K562 (cell line): ENCODE measurements at regions not wholly inside any gene's neighbourhood (a gene's known extent, or its start where the extent isn't known, plus 50 kb on each side); places are given as distances from the start of the nearest gene placed in this dataset.

ENCODE experiments used
- ATAC-seq: fragments of 200-7000 bp; cut with Tn5 transposase; 3 replicates; pipeline ENCODE4 v1.9.1; 2020; ENCODE audit warnings: moderate library complexity
- BruUV-seq: library from RNA; stranded (reverse); fragments of 400-500 nt; replicated peaks from 2 replicates; lab custom pipeline; 2021; lab: Mats Ljungman, UMichigan
- CTCF ChIA-PET: fragments of 300-600 bp; formaldehyde crosslinking; extraction: SDS; loops from one replicate; lab custom pipeline; 2021; ENCODE audit warnings: low intra/inter-chr PET ratio; lab: Yijun Ruan, JAX
- POLR2A ChIA-PET: fragments of 300-600, 350-650 bp; sonication (Branson Sonifier 250); formaldehyde crosslinking; extraction: SDS; loops from one replicate; lab custom pipeline; 2021; ENCODE audit warnings: antibody characterized with exemption, inconsistent platforms; lab: Yijun Ruan, JAX
- DNase-seq, 4 experiments: peaks; one replicate each; pipeline versions ENCODE4 v3.0.0 to v3.0.0-alpha.2; 2011 to 2018; ENCODE audit warnings: low spot score in 3 of 4, mixed read lengths in 3 of 4; ENCODE audit errors: extremely low read depth in 1 of 4
- FAIRE-seq: peaks from 2 replicates; lab custom pipeline; 2011; peaks lifted over from hg19 to GRCh38; lab: Jason Lieb, UNC
- H2AFZ ChIP-seq: 2 replicates; pipeline ENCODE4 v1.6.0; 2011; ENCODE audit warnings: low read depth, low read length, control low read depth, inconsistent platforms
- H3K27ac ChIP-seq: fragments of 200-600 bp; 3 replicates; pipeline ENCODE4 v1.8.0; 2011; ENCODE audit warnings: low read depth, mild to moderate bottlenecking, control low read depth, inconsistent platforms, low read length, moderate library complexity, mixed read lengths; ENCODE audit errors: extremely low read depth
- H3K27me3 ChIP-seq, 2 experiments: fragments of 300-600 bp in 1 of 2; 2 replicates in 1 of 2; 3 replicates in 1 of 2; pipeline versions ENCODE4 v1.6.0 to v1.8.0; 2011; ENCODE audit warnings: inconsistent platforms in 2 of 2, low read length in 2 of 2, mild to moderate bottlenecking in 1 of 2, mixed read lengths in 1 of 2, moderate library complexity in 1 of 2; ENCODE audit not compliant: control insufficient read depth in 2 of 2, insufficient read depth in 2 of 2
- H3K36me3 ChIP-seq: fragments of 300-600 bp; 3 replicates; pipeline ENCODE4 v1.8.0; 2011; ENCODE audit warnings: mild to moderate bottlenecking, low read length, inconsistent platforms; ENCODE audit not compliant: control insufficient read depth, insufficient read depth
- H3K4me1 ChIP-seq, 2 experiments: fragments of 200-600 bp in 1 of 2; replicated peaks in 1 of 2; 2 replicates in 1 of 2; 3 replicates in 1 of 2; pipeline versions ENCODE4 v1.5.1 to v1.8.0; 2011; ENCODE audit warnings: inconsistent platforms in 2 of 2, low read length in 2 of 2, mild to moderate bottlenecking in 1 of 2, mixed read lengths in 1 of 2, moderate library complexity in 1 of 2; ENCODE audit not compliant: control insufficient read depth in 2 of 2, insufficient read depth in 2 of 2
- H3K4me2 ChIP-seq: 2 replicates; pipeline ENCODE4 v1.6.1; 2011; ENCODE audit warnings: low read length, control low read depth, inconsistent platforms, mixed read lengths; ENCODE audit not compliant: insufficient read depth
- H3K4me3 ChIP-seq: fragments of 200-600 bp; sonication (generic), shearing (Covaris generic); 2 replicates; pipeline ENCODE4 v1.5.1; 2016; ENCODE audit warnings: control low read depth, inconsistent platforms
- H3K79me2 ChIP-seq: fragments of 200-600 bp; 3 replicates; pipeline ENCODE4 v1.8.0; 2011; ENCODE audit warnings: low read length, inconsistent platforms; ENCODE audit not compliant: control insufficient read depth, insufficient read depth
- H3K9ac ChIP-seq, 2 experiments: 2 replicates each; pipeline versions ENCODE4 v1.6.0 to v1.6.1; 2011; ENCODE audit warnings: low read depth in 2 of 2, low read length in 2 of 2, control low read depth in 1 of 2, inconsistent platforms in 1 of 2, mild to moderate bottlenecking in 1 of 2, mixed read lengths in 1 of 2; ENCODE audit not compliant: insufficient read depth in 1 of 2
- H3K9me1 ChIP-seq: one replicate; pipeline ENCODE4 v1.6.0; 2011; ENCODE audit warnings: inconsistent platforms, mild to moderate bottlenecking, low read length, moderate library complexity; ENCODE audit not compliant: control insufficient read depth, insufficient read depth
- H3K9me3 ChIP-seq: replicated peaks from 2 replicates; pipeline ENCODE4 v1.5.1; 2011; ENCODE audit warnings: low read depth, low read length, inconsistent platforms; ENCODE audit not compliant: control insufficient read depth, insufficient read depth
- H4K20me1 ChIP-seq: replicated peaks from 2 replicates; pipeline ENCODE4 v1.6.1; 2011; ENCODE audit warnings: low read length, inconsistent platforms, mixed read lengths; ENCODE audit not compliant: control insufficient read depth, insufficient read depth
- ARID2 ChIP-seq: fragments of 450-650 bp; IDR thresholded peaks from 2 replicates; pipeline ENCODE4 v1.6.1; 2017; ENCODE audit warnings: antibody characterized with exemption, mild to moderate bottlenecking
- DPF2 ChIP-seq: fragments of 450-650 bp; IDR thresholded peaks from 2 replicates; pipeline ENCODE4 v1.6.1; 2016
- HMBOX1 ChIP-seq: sonication (generic); IDR thresholded peaks from 2 replicates; pipeline ENCODE4 v1.6.1; 2016
- MYNN ChIP-seq, 2 experiments: sonication (generic); formaldehyde crosslinking in 1 of 2; IDR thresholded peaks; 2 replicates each; pipeline versions ENCODE4 v1.5.0 to v1.6.1; 2016 to 2020; ENCODE audit warnings: antibody characterized with exemption in 1 of 2, missing genetic modification reagents in 1 of 2
- NEUROD1 ChIP-seq: fragments of 150-350 bp; IDR thresholded peaks from 2 replicates; pipeline ENCODE4 v1.6.1; 2014; ENCODE audit warnings: borderline replicate concordance, low read length, low read depth; ENCODE audit not compliant: partially characterized antibody
- SMC3 ChIP-seq: conservative IDR thresholded peaks from 2 replicates; pipeline ENCODE4 v1.6.1; 2011; ENCODE audit warnings: low read depth, low read length, improper control_type of control experiment; ENCODE audit not compliant: insufficient read depth
- TBP ChIP-seq: optimal IDR thresholded peaks from 2 replicates; pipeline ENCODE3; 2011; ENCODE audit warnings: low read depth, low read length, improper control_type of control experiment
- ZNF407 ChIP-seq: fragments of 450-650 bp; IDR thresholded peaks from 2 replicates; pipeline ENCODE4 v1.6.1; 2016; ENCODE audit warnings: low read depth
- WGBS: fragments of 100-300 bp; shearing (Covaris generic); methylation state at CpG from one replicate; pipeline ENCODE4 v1.1.6; 2016; ENCODE audit warnings: low coverage, mixed read lengths; ENCODE audit not compliant: insufficient coverage; ENCODE audit errors: missing lambda C conversion rate; 5-methylcytosine and 5-hydroxymethylcytosine counted together
- in situ Hi-C: fragments of 300-500 bp; cut with MboI; formaldehyde crosslinking; loops from 4 replicates; pipeline ENCODE4 v1.15.0; 2018; ENCODE audit warnings: inconsistent platforms, mixed read lengths
- intact Hi-C: fragments of 100-400 bp; cut with micrococcal nuclease; formaldehyde crosslinking; loops from 2 replicates; pipeline ENCODE4 v1.14.2; 2022
- TF ChIP-seq, protein P1 (sequence below): fragments of 450-650 bp; formaldehyde crosslinking; IDR thresholded peaks from 2 replicates; pipeline ENCODE4 v1.4.0; 2020; ENCODE audit warnings: mild to moderate bottlenecking, moderate library complexity
- TF ChIP-seq, protein P2 (sequence below): fragments of 250-450 bp; sonication (Bioruptor Pico); IDR thresholded peaks from 2 replicates; pipeline ENCODE4 v1.5.1; 2021; ENCODE audit warnings: mild to moderate bottlenecking

- ChIA-PET POLR2A (interaction anchor here (1.0 to 1.4 kb wide), 2 partner anchors 10 to 318 kb away, joined by 3 to 5 read pairs; no protein-coding TSS in a partner anchor), CTCF (no interaction called here)
- H2AFZ ChIP-seq: peak overlapping the region; percentile 18; the same call in 1 of the 2 replicates
- no peak overlapping the region for H3K9ac ChIP-seq
- intact Hi-C loops (loop anchor here (10.0 kb wide), 1 partner anchor 203 kb away; no protein-coding TSS in a partner anchor), in situ Hi-C loops (no loop called here)
- ATAC-seq (no peak), FAIRE-seq (no peak), DNase-seq (no peak)
- peaks cover 10 to 13% of the 10 kb centered on the region in 2 experiments for H3K4me1 ChIP-seq
- peaks cover 21 to 30% of the 10 kb centered on the region in 2 experiments for H3K27me3 ChIP-seq
- no peak overlapping the region for H3K27ac ChIP-seq
- peaks cover 3% of the 10 kb centered on the region; the same call in 1 of the 3 replicates for H3K36me3 ChIP-seq
- H4K20me1 ChIP-seq: peaks cover 8% of the 10 kb centered on the region
- H3K9me1 ChIP-seq: peaks cover 1% of the 10 kb centered on the region
- WGBS: 26% methylated on average over 3 of the region's 3 CpGs
- no TSS peak for BruUV-seq
- H3K79me2 ChIP-seq: peaks cover 16% of the 10 kb centered on the region
- no peak overlapping the region for H3K4me3 ChIP-seq
- H3K4me2 ChIP-seq: no peak overlapping the region
- H3K9me3 ChIP-seq: no peaks in the 10 kb centered on the region
- TF ChIP-seq NEUROD1: no peak
- TF ChIP-seq, protein P1, sequence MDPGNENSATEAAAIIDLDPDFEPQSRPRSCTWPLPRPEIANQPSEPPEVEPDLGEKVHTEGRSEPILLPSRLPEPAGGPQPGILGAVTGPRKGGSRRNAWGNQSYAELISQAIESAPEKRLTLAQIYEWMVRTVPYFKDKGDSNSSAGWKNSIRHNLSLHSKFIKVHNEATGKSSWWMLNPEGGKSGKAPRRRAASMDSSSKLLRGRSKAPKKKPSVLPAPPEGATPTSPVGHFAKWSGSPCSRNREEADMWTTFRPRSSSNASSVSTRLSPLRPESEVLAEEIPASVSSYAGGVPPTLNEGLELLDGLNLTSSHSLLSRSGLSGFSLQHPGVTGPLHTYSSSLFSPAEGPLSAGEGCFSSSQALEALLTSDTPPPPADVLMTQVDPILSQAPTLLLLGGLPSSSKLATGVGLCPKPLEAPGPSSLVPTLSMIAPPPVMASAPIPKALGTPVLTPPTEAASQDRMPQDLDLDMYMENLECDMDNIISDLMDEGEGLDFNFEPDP (CRISPR knock-in tag): 0 out of 2 replicates have a peak, but pooled peaks have one; percentile 45
- TF ChIP-seq, protein P2, sequence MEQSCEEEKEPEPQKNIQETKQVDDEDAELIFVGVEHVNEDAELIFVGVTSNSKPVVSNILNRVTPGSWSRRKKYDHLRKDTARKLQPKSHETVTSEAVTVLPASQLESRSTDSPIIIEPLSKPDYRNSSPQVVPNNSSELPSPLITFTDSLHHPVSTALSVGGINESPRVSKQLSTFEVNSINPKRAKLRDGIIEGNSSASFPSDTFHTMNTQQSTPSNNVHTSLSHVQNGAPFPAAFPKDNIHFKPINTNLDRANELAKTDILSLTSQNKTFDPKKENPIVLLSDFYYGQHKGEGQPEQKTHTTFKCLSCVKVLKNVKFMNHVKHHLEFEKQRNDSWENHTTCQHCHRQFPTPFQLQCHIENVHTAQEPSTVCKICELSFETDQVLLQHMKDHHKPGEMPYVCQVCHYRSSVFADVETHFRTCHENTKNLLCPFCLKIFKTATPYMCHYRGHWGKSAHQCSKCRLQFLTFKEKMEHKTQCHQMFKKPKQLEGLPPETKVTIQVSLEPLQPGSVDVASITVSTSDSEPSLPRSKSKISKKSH (CRISPR knock-in tag): no peak
- TF ChIP-seq SMC3: no peak
- TF ChIP-seq HMBOX1: peak; percentile 21; the same call in 1 of the 2 replicates
- TF ChIP-seq ARID2: no peak
- TF ChIP-seq MYNN (IDR thresholded peaks at IDR 0.05): peak; percentile 99
- peak; percentile 80 for TF ChIP-seq MYNN (CRISPR knock-in tag; IDR thresholded peaks at IDR 0.05)
- TF ChIP-seq DPF2: no peak
- TF ChIP-seq TBP: peak; percentile 80
- TF ChIP-seq ZNF407: no peak
Measured at GRCh38 chr7:149627911-149628310, 130.3 kb upstream of the ZNF746 start.
